ENCODE measurements at regions not wholly inside any gene's neighbourhood (a gene's known extent, or its start where the extent isn't known, plus 50 kb on each side); places are given as distances from the start of the nearest gene placed in this dataset.

- FAIRE-seq: no peak
- no peak overlapping the region for H3K27ac ChIP-seq (ENCODE audit: extremely low read depth, low read depth, low read length)
- no peaks in the 10 kb centered on the region for H3K9me1 ChIP-seq (ENCODE audit: control insufficient read depth, insufficient read depth, low read length)
- H3K79me2 ChIP-seq (ENCODE audit: control insufficient read depth, insufficient read depth, low read length): no peaks in the 10 kb centered on the region
- intact Hi-C loops (cut with micrococcal nuclease): no loop called here
- ATAC-seq: no peak
- no peak overlapping the region for H2AFZ ChIP-seq (ENCODE audit: low read depth, low read length)
- H3K27me3 ChIP-seq (ENCODE audit: control insufficient read depth in 2 of 2, insufficient read depth in 2 of 2, low read length in 2 of 2): no peaks in the 10 kb centered on the region
- in situ Hi-C loops (cut with MboI): no loop called here
- no peak overlapping the region for H3K4me2 ChIP-seq (ENCODE audit: insufficient read depth, low read length)
- no peaks in the 10 kb centered on the region for H4K20me1 ChIP-seq (replicated peaks; ENCODE audit: control insufficient read depth, insufficient read depth, low read length)
- BruUV-seq (replicated peaks): no TSS peak
- no peak for DNase-seq (ENCODE audit: extremely low read depth in 1 of 4, low spot score in 3 of 4)
- ChIA-PET POLR2A (no interaction called here), CTCF (ENCODE audit: low intra/inter-chr PET ratio) (no interaction called here)
- H3K9me3 ChIP-seq (replicated peaks; ENCODE audit: control insufficient read depth, insufficient read depth, low read depth, low read length): no peaks in the 10 kb centered on the region
- no peaks in the 10 kb centered on the region for H3K4me1 ChIP-seq (replicated peaks in 1 of 2; ENCODE audit: control insufficient read depth in 2 of 2, insufficient read depth in 2 of 2, low read length in 2 of 2)
- 2% methylated on average over 5 of the region's 5 CpGs for WGBS (ENCODE audit: insufficient coverage, low coverage, missing lambda C conversion rate)
- H3K4me3 ChIP-seq: no peak overlapping the region
- H3K9ac ChIP-seq (ENCODE audit: insufficient read depth in 1 of 2, low read depth in 2 of 2, low read length in 2 of 2): no peak overlapping the region
- no peaks in the 10 kb centered on the region for H3K36me3 ChIP-seq (ENCODE audit: control insufficient read depth, insufficient read depth, low read length)
- TF ChIP-seq WHSC1 (IDR thresholded peaks at IDR 0.05; ENCODE audit: low read length): no peak
- TF ChIP-seq ZNF644 (tag; IDR thresholded peaks at IDR 0.05; ENCODE audit: low read depth): no peak
- TF ChIP-seq ZNF511 (CRISPR knock-in tag; IDR thresholded peaks at IDR 0.05): no peak
- no peak for TF ChIP-seq PTBP1 (IDR thresholded peaks at IDR 0.05; ENCODE audit: low read depth, low read length)
- no peak for TF ChIP-seq ZNF766 (CRISPR knock-in tag; conservative IDR thresholded peaks at IDR 0.05)
- no peak for TF ChIP-seq ZNF696 (CRISPR knock-in tag; conservative IDR thresholded peaks at IDR 0.05)
- no peak for TF ChIP-seq BACH1 (tag; IDR thresholded peaks at IDR 0.05)
- no peak for TF ChIP-seq NRF1 (conservative IDR thresholded peaks at IDR 0.05 in 1 of 2, IDR thresholded peaks at IDR 0.05 in 1 of 2)
- no peak for TF ChIP-seq SRF (CRISPR knock-in tag; IDR thresholded peaks at IDR 0.05)
- TF ChIP-seq ZNF77 (CRISPR knock-in tag; IDR thresholded peaks at IDR 0.05): no peak
Observed at GRCh38 chrX:33298622-33299021, 87.3 kb upstream of the DMD start.

Measured in K562 (cell line).